LNCaP clone FGC (cell line): ENCODE measurements at regions not wholly inside any gene's neighbourhood (a gene's known extent, or its start where the extent isn't known, plus 50 kb on each side); places are given as distances from the start of the nearest gene placed in this dataset.

ENCODE experiments used
- DNase-seq: peaks from one replicate; pipeline ENCODE4 v3.0.0-alpha.2; 2011; ENCODE audit warnings: low read depth
- H3K4me3 ChIP-seq: 2 replicates; pipeline ENCODE4 v1.5.1; 2011; ENCODE audit warnings: mild to moderate bottlenecking, low read depth, low read length, control low read depth
- CTCF ChIP-seq: IDR thresholded peaks from 2 replicates; pipeline ENCODE4 v1.5.1; 2012; ENCODE audit warnings: mild to moderate bottlenecking; ENCODE audit not compliant: control insufficient read depth, insufficient read depth; ENCODE audit errors: extremely low read depth

DNA sequence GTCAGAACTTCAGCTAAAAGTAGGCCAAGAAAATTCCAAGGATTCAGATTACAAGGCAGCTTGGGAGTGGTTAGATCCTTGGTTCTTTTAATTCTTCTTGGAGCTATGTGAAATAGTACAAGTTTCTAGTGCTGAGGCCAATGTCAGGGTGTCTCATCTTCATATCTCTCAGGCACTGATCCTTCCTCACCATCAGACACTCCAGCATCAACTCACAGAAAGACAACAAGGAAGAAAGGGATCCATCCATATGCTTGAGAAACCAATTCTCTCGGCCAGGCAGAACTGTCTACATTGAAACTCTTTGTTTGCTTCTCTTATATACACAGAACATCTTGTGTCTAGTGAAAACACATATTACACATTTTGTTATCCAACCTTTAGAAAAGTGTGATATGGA lies 362.1 kb upstream of the CCNH start:
- no peak overlapping the region for H3K4me3 ChIP-seq
- peak; percentile 33 for DNase-seq
- TF ChIP-seq CTCF = no peak

DNA sequence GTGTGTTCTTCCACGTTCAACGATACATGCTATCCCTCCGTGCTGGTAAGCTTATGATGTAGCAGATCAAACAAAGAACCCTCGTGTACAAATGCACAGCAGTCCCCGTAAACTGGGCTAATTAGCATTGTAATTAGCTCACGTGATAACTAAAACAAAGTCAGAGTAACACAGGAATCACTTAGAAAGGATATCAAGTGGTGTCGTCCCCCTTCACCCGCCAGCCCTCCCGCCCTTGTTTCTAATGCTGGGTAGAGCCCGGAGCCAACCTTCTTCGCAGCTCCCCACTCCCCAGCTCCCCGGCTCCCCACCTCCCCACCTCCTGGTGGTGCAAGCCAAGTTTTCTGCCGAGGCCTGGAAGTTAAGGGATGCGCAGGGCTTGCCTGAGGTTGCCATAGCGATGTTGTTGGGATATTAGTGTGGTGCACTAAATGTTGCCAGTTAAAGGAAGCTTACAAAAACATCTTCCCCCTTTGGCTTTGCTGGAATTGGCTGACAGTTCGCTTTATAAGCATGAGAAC lies 357.9 kb upstream of the CCNH start:
- no peak for TF ChIP-seq CTCF
- H3K4me3 ChIP-seq = no peak overlapping the region
- DNase-seq = no peak

GRCh38 chr5:87770016-87770570 lies 357.4 kb upstream of the CCNH start:
- no peak for TF ChIP-seq CTCF
- DNase-seq = no peak
- no peak overlapping the region for H3K4me3 ChIP-seq

- DNase-seq = no peak
- no peak overlapping the region for H3K4me3 ChIP-seq
- no peak for TF ChIP-seq CTCF
Observed at GRCh38 chr5:87769157-87769556, 356.4 kb upstream of the CCNH start.

- DNase-seq = no peak
- no peak overlapping the region for H3K4me3 ChIP-seq
- TF ChIP-seq CTCF = no peak
Observed at GRCh38 chr5:87768190-87768589, 355.5 kb upstream of the CCNH start.

- no peak overlapping the region for H3K4me3 ChIP-seq
- DNase-seq = no peak
- no peak for TF ChIP-seq CTCF
Observed at GRCh38 chr5:87765009-87765408, 352.3 kb upstream of the CCNH start.

DNA sequence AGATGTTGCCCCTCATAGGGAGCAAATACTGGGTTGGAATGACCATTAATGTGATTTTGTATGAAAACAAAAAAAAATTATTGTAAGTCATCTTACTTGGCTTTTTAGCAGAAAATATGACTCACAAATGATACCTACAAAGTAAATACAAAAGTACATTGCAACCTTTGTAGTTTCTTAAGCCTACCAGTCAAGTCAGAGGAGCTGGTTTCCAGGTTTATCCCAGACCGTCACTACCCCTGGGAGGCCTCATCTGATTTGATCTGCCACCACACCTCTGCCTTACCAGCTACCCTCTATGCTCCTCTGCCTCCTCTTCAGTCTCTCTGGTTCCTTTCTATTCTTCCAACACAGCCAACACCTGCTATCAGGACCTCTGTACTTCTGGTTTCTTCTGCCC lies 349.9 kb upstream of the CCNH start:
- H3K4me3 ChIP-seq = no peak overlapping the region
- no peak for TF ChIP-seq CTCF
- peak; percentile 71 for DNase-seq
